ENCODE measurements at regions not wholly inside any gene's neighbourhood (a gene's known extent, or its start where the extent isn't known, plus 50 kb on each side); places are given as distances from the start of the nearest gene placed in this dataset.

- TF ChIP-seq CHD7 (IDR thresholded peaks at IDR 0.05; ENCODE audit: insufficient replicate concordance, low read length) (no peak), USF2 (IDR thresholded peaks at IDR 0.05; ENCODE audit: low read length) (no peak), CEBPB (IDR thresholded peaks at IDR 0.05; ENCODE audit: low read depth, low read length) (no peak), CHD1 (IDR thresholded peaks at IDR 0.05; ENCODE audit: low read depth, low read length) (no peak), FOSL1 (IDR thresholded peaks at IDR 0.05; ENCODE audit: insufficient read depth, low read depth, low read length) (no peak), EP300 (IDR thresholded peaks at IDR 0.05; ENCODE audit: borderline replicate concordance in 1 of 2, low read depth in 2 of 2, low read length in 2 of 2) (no peak)
Measured at GRCh38 chr3:157692468-157692867, 189.3 kb upstream of the VEPH1 start (continued).
